ENCODE measurements at regions not wholly inside any gene's neighbourhood (a gene's known extent, or its start where the extent isn't known, plus 50 kb on each side); places are given as distances from the start of the nearest gene placed in this dataset.

DNA sequence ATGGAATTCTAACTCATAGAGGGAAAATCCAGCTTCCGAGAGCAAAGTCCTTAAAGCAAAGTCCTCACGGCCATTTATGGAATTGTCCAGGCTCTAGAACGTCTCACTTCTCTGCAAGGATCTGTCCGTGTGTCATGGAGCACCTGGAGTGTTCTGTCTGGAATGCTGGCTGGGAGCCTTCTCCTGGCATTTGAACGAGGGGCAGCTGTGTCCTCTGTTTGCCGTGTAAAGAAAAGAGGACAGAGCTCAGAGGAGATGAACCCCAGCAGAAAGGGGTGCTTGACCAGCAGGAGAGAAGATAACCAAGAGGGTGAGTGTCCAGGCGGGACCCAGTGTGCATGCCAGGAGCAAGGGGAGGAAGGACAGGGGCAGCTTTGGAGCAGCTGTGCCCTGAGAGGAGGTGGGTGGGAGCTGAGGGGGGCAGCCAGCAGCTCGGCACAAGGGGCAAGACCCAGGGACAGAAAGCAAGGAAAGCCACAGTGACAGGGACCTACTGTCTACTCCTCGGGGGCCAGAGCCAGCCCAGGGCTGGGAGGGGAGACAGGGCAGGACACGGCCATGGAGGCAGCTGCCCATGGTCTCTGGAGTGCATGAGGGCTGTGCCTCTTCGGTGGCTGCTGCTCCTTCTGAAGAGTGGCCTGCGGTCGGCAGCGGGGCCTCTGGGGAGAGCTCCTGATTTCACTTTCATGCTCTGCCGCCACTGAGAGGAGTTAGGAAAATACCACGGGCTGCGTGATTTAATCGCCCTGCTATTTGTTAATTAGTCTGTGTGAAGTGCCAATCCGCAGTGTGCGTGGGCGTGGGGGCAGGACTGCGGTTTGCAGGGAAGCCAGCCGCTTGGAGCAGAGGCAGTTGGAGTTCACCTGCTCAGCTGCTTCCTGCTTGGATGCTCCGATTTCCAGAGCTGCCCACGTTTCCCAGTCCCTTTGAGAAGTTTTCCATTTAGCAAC lies 149.3 kb upstream of the SHH start:
- peaks cover 9% of the 10 kb centered on the region for H3K9me3 ChIP-seq (ENCODE audit: severe bottlenecking)
- DNase-seq = no peak
- no peak overlapping the region for H3K4me3 ChIP-seq (ENCODE audit: low read depth, low read length)

DNA sequence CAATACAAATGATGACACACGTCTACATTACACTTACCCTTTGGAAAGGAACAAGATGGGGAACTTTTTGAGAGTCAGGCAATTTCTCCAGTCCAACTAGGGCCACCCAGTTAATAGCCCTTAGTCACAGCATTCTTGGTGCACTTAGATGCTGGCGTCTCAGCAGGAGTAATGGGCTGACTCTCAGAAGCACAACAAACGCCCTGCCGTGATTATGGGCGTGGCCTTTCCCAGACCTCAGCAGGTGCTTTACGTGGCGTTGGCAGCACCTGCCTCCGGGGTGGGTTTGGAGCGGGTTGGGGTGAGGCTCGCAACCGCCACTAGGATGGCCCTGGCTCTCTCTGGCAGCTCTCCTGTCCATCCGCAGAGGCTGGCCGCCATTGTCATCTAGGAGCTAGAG lies 147.6 kb upstream of the SHH start:
- Histone ChIP-seq H3K9me3 (ENCODE audit: severe bottlenecking) (peaks cover 6% of the 10 kb centered on the region), H3K4me3 (ENCODE audit: low read depth, low read length) (no peak overlapping the region), H3K27me3 (ENCODE audit: insufficient read depth, low read depth, severe bottlenecking) (peaks cover 83% of the 10 kb centered on the region), H3K27ac (no peak overlapping the region), H3K36me3 (no peaks in the 10 kb centered on the region)
- TF ChIP-seq, protein P1, sequence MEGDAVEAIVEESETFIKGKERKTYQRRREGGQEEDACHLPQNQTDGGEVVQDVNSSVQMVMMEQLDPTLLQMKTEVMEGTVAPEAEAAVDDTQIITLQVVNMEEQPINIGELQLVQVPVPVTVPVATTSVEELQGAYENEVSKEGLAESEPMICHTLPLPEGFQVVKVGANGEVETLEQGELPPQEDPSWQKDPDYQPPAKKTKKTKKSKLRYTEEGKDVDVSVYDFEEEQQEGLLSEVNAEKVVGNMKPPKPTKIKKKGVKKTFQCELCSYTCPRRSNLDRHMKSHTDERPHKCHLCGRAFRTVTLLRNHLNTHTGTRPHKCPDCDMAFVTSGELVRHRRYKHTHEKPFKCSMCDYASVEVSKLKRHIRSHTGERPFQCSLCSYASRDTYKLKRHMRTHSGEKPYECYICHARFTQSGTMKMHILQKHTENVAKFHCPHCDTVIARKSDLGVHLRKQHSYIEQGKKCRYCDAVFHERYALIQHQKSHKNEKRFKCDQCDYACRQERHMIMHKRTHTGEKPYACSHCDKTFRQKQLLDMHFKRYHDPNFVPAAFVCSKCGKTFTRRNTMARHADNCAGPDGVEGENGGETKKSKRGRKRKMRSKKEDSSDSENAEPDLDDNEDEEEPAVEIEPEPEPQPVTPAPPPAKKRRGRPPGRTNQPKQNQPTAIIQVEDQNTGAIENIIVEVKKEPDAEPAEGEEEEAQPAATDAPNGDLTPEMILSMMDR (IDR thresholded peaks at IDR 0.05; ENCODE audit: low read depth, low read length) = no peak
- no peak for DNase-seq

More for the DNA sequence above, 149.3 kb upstream of the SHH start:
- Histone ChIP-seq H3K27ac (no peak overlapping the region), H3K36me3 (no peaks in the 10 kb centered on the region), H3K27me3 (ENCODE audit: insufficient read depth, low read depth, severe bottlenecking) (peaks cover 83% of the 10 kb centered on the region)
- TF ChIP-seq, protein P1 (IDR thresholded peaks at IDR 0.05; ENCODE audit: low read depth, low read length) = no peak

GRCh38 chr7:155956977-155957376 lies 144.7 kb upstream of the SHH start:
- H3K27ac ChIP-seq = no peak overlapping the region
- H3K27me3 ChIP-seq (ENCODE audit: insufficient read depth, low read depth, severe bottlenecking) = peaks cover 81% of the 10 kb centered on the region
- peaks cover 6% of the 10 kb centered on the region for H3K9me3 ChIP-seq (ENCODE audit: severe bottlenecking)
- H3K36me3 ChIP-seq = no peaks in the 10 kb centered on the region
- TF ChIP-seq, protein P1 (IDR thresholded peaks at IDR 0.05; ENCODE audit: low read depth, low read length) = no peak
- no peak for DNase-seq
- no peak overlapping the region for H3K4me3 ChIP-seq (ENCODE audit: low read depth, low read length)

DNA sequence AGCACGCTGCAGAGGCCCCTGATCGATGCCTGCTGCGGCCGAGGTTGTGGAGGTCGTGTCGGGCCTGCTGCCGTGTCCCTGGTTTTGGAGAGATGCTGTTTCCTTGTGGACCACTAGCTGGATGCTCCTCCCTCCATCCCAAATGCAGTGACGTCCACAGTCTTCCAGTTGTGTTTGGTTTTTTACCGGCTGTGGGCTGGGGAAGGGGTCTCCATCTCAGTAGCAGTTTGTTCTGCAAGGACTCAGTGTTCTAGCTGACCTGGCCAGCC lies 143.0 kb upstream of the SHH start:
- H3K27ac ChIP-seq = no peak overlapping the region
- DNase-seq = no peak
- H3K9me3 ChIP-seq (ENCODE audit: severe bottlenecking) = peaks cover 6% of the 10 kb centered on the region
- peaks cover 81% of the 10 kb centered on the region for H3K27me3 ChIP-seq (ENCODE audit: insufficient read depth, low read depth, severe bottlenecking)
- no peak overlapping the region for H3K4me3 ChIP-seq (ENCODE audit: low read depth, low read length)
- no peaks in the 10 kb centered on the region for H3K36me3 ChIP-seq
- TF ChIP-seq, protein P1 (IDR thresholded peaks at IDR 0.05; ENCODE audit: low read depth, low read length) = no peak

DNA sequence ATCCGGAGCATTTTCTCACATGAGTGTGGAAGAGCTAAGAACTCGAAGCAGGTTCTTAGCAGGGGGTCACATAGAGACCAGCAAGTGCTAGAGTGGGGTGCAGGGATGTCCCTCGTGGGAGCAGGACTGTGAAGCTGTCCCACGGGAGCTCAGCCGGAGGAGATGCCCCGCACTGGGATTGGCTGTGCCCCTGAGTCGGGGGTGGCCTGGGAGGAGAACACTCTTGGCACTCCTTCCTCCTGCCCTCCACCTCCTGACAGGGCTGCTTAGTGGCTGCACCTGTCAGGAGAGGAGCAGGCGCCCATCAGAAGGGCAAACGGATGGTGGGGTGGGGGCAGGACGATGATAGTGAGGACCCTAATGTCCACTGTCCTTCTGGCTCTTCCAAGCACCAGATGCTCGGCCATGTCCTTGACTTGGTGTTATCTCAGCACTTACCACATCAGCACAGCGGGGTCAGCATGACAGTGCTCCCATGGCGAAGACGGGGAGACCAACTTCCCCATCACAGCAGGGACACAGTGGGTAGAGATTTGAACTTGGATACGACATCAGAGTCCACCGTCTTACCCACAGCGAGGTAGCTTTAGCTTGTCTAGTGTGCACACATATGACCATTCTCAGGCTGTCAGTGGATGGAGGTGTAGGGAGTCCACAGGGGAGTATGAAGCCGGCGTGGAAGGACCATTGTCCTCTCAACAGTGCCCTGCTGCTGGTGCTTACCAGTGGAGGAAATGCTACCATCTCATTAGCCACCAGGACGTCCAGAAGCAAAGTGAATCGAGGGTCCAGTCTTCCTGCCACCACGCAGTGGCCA lies 142.5 kb upstream of the SHH start:
- DNase-seq = no peak
- H3K27ac ChIP-seq = no peak overlapping the region
- peaks cover 81% of the 10 kb centered on the region for H3K27me3 ChIP-seq (ENCODE audit: insufficient read depth, low read depth, severe bottlenecking)
- no peak overlapping the region for H3K4me3 ChIP-seq (ENCODE audit: low read depth, low read length)
- TF ChIP-seq, protein P1 (IDR thresholded peaks at IDR 0.05; ENCODE audit: low read depth, low read length) = no peak
- H3K36me3 ChIP-seq = no peaks in the 10 kb centered on the region
- peaks cover 6% of the 10 kb centered on the region for H3K9me3 ChIP-seq (ENCODE audit: severe bottlenecking)
